SK-N-SH (cell line): ENCODE measurements at regions not wholly inside any gene's neighbourhood (a gene's known extent, or its start where the extent isn't known, plus 50 kb on each side); places are given as distances from the start of the nearest gene placed in this dataset.

Source experiments
- CHD2 ChIP-seq: fragments of 150-350 bp; IDR thresholded peaks from 2 replicates; pipeline ENCODE4 v1.6.1; 2018; ENCODE audit warnings: low read length; ENCODE audit not compliant: partially characterized antibody
- EP300 ChIP-seq, 2 experiments: IDR thresholded peaks; 2 replicates each; pipeline versions ENCODE4 v1.4.0 to v1.6.1; 2012; ENCODE audit warnings: borderline replicate concordance in 1 of 2, low read depth in 1 of 2, low read length in 1 of 2
- GATA2 ChIP-seq: sonication (generic); formaldehyde crosslinking; IDR thresholded peaks from 2 replicates; pipeline ENCODE4 v1.5.0; 2020; ENCODE audit warnings: mild to moderate bottlenecking, missing genetic modification reagents
- JUND ChIP-seq: IDR thresholded peaks from 2 replicates; pipeline ENCODE4 v1.4.0; 2012
- MEF2A ChIP-seq: IDR thresholded peaks from 2 replicates; pipeline ENCODE4 v1.4.0; 2012; ENCODE audit warnings: low read depth, borderline replicate concordance
- NFIC ChIP-seq: IDR thresholded peaks from 2 replicates; pipeline ENCODE4 v1.4.0; 2012; ENCODE audit warnings: borderline replicate concordance
- POLR2AphosphoS5 ChIP-seq: IDR thresholded peaks from 2 replicates; pipeline ENCODE4 v1.6.1; 2012; ENCODE audit warnings: low read depth, low read length
- RAD21 ChIP-seq: IDR thresholded peaks from 2 replicates; pipeline ENCODE4 v1.6.1; 2012; ENCODE audit warnings: mild to moderate bottlenecking, low read length
- RFX5 ChIP-seq: IDR thresholded peaks from 2 replicates; pipeline ENCODE4 v1.6.1; 2012; ENCODE audit warnings: mild to moderate bottlenecking, improper control_type of control experiment, low read length
- TCF12 ChIP-seq: IDR thresholded peaks from 2 replicates; pipeline ENCODE4 v1.4.0; 2012
- TF ChIP-seq, protein P1 (sequence below): fragments of 150-350 bp; IDR thresholded peaks from 2 replicates; pipeline ENCODE4 v1.6.1; 2017; ENCODE audit warnings: antibody characterized with exemption, low read length, low read depth, borderline replicate concordance
- TF ChIP-seq, protein P2 (sequence below): fragments of 200-600 bp; sonication (generic); IDR thresholded peaks from 2 replicates; pipeline ENCODE4 v1.6.1; 2017; ENCODE audit warnings: antibody characterized with exemption, mild to moderate bottlenecking, moderate library complexity
- TF ChIP-seq, protein P3 (sequence below): IDR thresholded peaks from 2 replicates; pipeline ENCODE4 v1.4.0; 2012; ENCODE audit warnings: low read depth, borderline replicate concordance
- TF ChIP-seq, protein P4 (sequence below): IDR thresholded peaks from 2 replicates; pipeline ENCODE4 v1.6.1; 2012; ENCODE audit warnings: mild to moderate bottlenecking, low read depth, low read length, moderate library complexity

DNA sequence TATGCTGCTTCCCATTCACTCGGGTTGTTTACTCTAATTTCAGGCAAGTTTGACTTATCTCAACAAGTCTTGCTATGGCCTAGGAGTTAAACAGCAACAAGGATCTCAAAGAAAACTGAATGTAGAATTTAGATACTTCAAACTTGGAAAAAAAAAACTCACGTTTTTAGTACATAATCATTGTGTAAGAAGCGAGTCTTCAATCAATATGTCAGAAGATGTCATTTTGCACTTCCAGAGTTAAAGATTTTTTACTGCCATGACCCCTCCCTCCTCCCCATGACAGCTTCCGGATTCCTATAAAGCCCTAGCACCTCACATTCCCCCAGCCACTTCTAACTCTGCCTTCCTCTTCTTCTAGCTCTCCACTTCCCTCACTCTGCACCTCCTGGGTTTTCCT is 133.4 kb downstream of the SS18 start:
- TF ChIP-seq, protein P1, sequence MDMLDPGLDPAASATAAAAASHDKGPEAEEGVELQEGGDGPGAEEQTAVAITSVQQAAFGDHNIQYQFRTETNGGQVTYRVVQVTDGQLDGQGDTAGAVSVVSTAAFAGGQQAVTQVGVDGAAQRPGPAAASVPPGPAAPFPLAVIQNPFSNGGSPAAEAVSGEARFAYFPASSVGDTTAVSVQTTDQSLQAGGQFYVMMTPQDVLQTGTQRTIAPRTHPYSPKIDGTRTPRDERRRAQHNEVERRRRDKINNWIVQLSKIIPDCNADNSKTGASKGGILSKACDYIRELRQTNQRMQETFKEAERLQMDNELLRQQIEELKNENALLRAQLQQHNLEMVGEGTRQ = no peak
- TF ChIP-seq, protein P2, sequence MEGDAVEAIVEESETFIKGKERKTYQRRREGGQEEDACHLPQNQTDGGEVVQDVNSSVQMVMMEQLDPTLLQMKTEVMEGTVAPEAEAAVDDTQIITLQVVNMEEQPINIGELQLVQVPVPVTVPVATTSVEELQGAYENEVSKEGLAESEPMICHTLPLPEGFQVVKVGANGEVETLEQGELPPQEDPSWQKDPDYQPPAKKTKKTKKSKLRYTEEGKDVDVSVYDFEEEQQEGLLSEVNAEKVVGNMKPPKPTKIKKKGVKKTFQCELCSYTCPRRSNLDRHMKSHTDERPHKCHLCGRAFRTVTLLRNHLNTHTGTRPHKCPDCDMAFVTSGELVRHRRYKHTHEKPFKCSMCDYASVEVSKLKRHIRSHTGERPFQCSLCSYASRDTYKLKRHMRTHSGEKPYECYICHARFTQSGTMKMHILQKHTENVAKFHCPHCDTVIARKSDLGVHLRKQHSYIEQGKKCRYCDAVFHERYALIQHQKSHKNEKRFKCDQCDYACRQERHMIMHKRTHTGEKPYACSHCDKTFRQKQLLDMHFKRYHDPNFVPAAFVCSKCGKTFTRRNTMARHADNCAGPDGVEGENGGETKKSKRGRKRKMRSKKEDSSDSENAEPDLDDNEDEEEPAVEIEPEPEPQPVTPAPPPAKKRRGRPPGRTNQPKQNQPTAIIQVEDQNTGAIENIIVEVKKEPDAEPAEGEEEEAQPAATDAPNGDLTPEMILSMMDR = no peak
- TF ChIP-seq EP300 (IDR thresholded peaks at IDR 0.05; ENCODE audit: borderline replicate concordance in 1 of 2, low read depth in 1 of 2, low read length in 1 of 2) = no peak
- TF ChIP-seq POLR2AphosphoS5 = no peak
- TF ChIP-seq, protein P3, sequence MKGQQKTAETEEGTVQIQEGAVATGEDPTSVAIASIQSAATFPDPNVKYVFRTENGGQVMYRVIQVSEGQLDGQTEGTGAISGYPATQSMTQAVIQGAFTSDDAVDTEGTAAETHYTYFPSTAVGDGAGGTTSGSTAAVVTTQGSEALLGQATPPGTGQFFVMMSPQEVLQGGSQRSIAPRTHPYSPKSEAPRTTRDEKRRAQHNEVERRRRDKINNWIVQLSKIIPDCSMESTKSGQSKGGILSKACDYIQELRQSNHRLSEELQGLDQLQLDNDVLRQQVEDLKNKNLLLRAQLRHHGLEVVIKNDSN = no peak
- no peak for TF ChIP-seq GATA2 (CRISPR knock-in tag)
- TF ChIP-seq RFX5 = no peak
- no peak for TF ChIP-seq NFIC
- no peak for TF ChIP-seq TCF12
- TF ChIP-seq MEF2A = no peak
- no peak for TF ChIP-seq RAD21
- no peak for TF ChIP-seq CHD2
- no peak for TF ChIP-seq JUND
- TF ChIP-seq, protein P4, sequence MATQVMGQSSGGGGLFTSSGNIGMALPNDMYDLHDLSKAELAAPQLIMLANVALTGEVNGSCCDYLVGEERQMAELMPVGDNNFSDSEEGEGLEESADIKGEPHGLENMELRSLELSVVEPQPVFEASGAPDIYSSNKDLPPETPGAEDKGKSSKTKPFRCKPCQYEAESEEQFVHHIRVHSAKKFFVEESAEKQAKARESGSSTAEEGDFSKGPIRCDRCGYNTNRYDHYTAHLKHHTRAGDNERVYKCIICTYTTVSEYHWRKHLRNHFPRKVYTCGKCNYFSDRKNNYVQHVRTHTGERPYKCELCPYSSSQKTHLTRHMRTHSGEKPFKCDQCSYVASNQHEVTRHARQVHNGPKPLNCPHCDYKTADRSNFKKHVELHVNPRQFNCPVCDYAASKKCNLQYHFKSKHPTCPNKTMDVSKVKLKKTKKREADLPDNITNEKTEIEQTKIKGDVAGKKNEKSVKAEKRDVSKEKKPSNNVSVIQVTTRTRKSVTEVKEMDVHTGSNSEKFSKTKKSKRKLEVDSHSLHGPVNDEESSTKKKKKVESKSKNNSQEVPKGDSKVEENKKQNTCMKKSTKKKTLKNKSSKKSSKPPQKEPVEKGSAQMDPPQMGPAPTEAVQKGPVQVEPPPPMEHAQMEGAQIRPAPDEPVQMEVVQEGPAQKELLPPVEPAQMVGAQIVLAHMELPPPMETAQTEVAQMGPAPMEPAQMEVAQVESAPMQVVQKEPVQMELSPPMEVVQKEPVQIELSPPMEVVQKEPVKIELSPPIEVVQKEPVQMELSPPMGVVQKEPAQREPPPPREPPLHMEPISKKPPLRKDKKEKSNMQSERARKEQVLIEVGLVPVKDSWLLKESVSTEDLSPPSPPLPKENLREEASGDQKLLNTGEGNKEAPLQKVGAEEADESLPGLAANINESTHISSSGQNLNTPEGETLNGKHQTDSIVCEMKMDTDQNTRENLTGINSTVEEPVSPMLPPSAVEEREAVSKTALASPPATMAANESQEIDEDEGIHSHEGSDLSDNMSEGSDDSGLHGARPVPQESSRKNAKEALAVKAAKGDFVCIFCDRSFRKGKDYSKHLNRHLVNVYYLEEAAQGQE = no peak
